Right lung (tissue), 2 donors: ENCODE measurements at regions not wholly inside any gene's neighbourhood (a gene's known extent, or its start where the extent isn't known, plus 50 kb on each side); places are given as distances from the start of the nearest gene placed in this dataset.

ENCODE experiments used
- DNase-seq, 2 donors: peaks; one replicate each; pipeline ENCODE4 v3.0.0-alpha.2; 2013

DNA sequence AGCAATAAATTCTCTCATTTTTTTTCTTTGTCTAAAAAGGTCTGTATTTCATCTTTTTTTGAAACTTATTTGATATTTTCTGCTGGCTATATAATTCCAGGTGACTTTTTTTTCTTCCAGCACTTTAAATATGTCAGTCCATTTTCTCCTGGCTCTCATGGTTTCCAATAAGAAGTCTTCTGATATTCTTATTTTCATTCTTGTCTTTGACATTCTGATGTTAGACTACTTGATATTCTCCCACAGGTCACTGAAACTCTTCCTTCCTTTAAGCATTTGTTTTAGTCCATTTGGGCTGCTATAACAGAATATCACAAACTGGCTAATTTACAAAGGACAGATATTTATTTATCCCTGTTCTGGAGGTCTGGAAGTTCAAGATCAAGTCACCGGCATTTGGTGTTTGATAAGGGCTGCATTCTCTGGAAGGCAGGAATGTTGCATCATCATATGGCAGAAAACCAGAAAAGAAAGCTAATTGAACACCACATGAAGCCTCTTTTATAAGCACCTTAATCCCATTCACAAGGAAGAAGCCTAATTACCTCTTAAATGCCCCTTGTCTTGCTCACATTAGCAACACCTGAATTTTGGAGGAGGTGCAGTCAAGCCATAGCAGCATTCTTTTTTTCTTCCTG, 242.1 kb upstream of the TNRC6C start:
- no peak for DNase-seq

DNA sequence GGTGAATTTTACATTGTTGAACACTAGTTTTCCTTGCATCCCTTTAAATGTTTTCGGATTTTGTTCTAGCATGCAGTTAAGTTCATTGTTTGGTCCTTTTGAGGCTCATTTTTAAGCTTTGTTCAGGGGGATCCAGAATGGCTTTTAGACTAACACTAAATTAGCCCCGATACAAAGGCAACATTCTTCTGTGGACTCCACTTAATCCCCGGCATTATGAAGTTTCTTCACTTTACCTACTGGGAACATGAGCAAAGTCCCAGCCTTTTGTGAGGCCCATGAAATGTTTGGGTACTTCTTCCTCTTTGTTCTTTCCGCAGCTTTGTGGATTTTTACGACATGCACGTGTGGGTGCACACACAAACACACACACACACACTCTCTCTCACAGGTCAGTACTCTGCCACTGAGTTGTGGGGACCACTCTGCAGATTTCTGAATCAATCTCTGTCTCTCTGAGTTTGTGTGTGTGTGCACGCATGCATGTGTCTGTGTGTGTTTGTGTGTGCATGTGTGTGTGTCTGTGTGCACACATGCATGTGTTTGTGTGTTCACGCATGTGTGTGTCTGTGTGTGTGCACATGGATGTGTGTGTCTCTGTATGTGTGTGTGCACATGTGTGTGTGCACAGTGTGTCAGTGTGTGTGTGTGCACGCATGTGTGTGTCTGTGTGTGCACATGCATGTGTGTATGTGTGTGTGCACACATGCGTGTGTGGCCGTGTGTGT, 240.4 kb upstream of the TNRC6C start:
- DNase-seq = no peak

DNA sequence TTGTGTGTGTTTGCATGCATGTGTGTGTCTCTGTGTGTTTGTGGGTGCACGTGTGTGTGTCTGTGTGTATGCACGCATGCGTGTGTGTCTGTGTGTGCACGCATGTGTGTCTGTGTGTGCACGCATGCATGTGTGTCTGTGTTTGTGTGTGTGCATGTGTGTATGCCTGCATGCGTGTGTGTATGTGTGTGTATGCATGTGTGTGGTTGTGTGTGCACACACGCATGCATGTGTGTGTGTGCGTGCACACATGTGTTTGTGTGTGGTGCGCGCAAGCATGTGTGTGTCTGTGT, 239.9 kb upstream of the TNRC6C start:
- DNase-seq = no peak

DNA sequence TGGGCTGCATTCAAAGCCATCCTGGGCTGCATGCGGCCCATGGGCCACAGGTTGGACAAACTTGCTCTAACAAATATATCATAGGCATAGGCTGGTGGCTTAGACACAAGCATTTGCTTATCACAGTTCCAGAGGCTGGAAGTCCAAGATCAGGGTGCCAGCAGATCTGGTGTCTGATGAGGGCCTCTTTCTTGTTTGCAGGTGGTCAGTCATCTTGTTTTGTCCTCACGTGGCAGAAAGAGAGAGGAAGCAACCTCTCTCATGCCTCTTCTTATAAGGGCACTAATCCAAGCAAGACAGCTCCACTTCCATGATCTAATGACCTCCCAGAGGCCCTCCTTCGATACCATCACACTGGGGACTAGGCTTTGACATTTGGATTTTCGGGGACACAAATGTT, 238.7 kb upstream of the TNRC6C start:
- no peak for DNase-seq

DNA sequence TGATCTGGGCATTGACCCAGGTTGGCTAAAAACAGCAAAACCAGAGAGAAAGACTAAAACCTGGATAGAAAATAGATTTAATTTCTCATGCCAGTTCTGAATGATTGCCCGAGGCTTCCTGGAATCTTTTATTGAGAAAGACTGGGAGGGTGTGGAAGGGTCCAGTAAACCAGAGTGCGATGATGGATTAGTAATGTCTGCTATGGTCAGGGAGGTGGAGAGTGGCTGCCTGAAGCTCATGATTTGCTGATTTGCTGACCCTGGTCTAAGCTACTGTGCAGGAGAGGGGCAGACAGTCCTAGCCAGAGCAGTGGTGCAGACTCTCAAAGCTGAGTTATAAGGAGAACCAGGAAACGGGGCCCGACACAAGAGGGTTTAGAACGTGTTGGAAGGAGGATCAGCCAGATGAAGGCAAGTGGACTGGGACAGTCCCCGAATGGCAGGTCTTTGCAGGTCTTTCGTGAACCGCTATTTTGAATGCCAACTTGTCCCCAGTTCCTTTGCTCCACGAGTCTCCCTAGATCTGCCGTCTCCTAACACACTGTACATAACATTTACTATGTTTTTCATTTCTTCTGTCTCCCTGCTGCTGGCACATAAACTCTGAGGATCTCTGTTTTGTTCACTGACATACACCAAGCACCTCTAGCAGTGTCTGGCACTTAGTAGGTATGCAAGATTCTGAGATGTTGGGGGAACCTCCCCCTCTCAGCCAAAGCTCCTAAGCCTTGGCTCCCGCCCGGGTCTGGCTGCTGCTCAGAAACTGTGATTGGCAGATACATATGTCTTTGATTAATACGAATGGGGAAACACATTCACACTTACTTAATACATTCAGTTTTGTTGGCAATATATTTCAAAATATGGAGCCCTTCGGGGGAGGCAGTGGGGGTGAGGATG, 237.3 kb upstream of the TNRC6C start:
- no peak for DNase-seq

DNA sequence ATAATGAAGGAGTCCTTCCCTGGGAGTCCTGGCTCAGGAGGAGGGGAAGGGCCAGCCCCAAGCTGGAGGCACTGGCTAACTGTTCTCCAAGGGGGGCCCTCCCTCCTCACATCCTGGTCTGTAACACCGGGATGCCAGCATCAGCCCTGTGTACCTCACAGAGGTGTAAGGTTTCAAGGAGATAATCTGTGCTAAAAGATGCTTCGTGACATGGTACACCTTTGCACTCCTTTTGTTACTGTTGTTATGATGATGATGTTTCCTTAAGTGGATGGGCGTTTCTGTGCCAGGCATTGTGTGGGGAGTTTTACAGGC, 236.7 kb upstream of the TNRC6C start:
- DNase-seq = no peak

DNA sequence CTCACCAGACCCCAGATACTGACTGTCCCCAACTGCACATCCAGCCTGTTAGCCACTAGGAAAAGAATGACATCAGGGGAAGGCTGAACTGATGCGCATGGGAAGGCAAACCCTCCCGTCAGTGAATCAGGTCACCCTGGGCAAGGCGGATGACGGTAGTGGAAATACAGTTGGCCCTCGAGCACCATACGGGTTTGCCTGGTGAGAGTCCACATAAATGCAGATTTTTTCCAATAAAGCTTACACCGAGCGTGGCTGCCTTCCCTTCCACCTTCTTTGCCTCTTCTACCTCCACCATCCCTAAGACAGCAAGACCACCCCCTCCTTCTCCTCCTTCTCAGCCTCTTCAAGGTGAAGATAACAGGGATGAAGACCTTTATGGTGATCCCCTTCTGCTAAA, 236.1 kb upstream of the TNRC6C start:
- DNase-seq = no peak

DNA sequence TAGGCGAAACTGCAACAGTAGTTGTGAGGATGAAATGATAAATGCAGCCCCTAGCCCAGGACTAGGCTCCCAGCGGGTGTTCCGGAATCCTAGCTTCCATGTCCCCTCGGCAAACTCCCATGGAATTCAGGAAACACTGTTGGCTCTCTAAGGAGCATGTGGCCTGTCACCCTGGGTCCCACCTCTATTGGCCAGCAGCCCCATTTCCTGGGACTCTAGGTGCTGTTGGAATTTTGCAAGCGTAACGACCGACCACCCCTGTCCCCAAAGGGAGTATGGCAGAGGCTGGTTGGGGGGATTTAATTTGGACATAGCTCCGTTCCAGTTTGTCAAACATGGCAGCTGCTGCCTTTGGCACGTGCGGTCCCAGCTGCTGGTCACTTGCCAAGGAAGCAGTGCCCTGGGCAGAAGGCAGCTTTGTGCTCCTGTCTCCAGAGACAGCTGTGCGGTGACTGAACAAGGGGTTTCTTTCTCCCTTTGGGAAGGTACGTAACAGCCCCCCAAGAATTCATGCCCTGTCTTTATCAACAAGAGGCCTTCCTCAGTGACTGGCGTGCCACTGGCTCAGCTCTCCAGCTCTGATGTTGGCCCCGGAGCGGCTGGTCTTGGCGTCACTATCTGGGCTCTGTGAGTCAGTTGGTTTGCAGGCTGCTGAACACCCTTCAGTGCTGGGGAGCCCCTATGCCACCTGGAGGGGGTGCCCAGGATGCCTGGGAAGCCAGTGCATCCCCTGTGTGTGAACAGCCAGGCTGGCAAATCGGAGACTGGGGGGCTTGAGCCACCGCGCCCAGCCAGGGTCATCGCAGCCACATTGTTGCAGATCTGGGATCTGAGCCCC, 235.2 kb upstream of the TNRC6C start:
- no peak for DNase-seq

DNA sequence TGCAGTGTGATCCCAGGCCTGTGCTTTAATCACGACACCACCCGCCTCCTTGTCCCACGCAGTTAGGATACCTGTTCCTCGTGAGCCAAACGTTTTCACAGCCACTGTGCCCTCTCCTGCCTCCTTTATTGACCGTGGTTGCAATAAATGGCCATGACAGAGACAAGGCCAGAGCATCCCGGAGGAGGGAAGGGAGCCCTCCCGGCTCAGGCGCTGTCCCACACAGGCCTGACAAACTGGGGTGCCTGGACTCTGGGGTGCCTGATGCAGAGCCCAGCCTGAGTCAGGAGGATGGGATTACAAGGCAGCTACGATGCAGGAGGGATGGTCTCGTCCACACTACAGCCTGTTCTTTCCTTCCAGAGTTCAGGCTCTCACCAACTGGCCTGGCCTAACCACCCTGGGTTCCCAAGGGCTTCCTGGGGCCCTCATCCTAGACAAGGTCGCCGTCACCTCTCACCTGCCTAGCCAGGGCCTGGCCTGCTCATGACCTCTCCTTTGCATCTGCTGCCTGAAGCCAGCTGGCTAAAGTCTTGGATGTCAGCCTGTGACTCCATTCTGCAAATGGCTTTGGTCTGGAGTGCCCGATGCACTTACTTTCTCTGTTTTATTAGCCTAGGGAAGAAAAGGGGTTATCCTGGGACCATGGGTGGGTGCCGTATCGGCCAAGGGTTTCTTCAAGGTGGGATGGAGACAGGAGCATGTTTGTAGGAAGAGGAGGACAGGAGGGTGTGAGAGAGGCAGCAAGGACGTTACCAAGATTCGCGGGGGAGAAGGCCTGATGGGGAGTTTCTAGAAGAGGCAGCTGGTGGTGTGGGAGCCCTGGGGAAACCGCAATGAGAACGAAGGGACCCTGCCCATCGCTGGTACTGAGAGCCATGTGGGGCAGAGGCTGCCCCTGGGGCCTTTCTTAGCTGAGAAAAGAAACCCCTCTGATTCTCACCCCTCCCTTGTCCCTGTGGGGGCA, 234.3 kb upstream of the TNRC6C start:
- no peak for DNase-seq

DNA sequence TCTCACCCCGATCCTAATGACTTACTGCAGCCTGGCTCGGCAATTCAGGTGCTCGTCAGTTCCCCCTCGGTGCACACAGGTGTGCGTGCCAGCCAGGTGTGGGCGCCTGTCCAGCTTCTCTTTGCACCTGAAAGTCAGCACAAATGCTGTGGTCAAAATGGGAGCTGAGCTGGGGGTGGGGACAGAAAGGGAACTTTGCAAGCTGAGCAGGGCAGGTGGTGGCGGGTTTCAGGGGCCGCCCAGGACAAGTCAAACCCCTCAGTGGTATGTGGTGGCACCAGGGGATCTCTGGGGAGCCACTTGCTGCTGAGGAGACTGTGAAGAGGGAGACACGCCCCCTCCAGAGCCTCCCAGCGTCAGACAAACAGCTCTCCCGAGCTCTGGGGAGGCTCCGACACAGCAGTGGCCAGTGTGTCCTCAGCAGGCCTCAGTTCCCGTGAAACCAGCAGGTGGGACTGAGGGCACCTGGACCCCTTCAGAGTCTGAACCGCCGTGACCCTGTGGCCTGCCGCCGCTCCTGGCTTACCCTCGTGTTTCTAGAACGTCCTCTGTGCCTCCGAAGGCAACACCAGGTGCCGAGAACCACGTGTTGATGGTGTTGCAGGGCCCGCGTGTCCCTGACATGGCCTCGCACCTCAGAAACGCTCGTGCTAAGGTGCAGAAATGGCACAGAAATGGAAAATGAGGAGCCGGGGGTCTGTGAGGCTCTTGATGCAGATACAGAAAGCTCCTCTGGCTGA, 233.5 kb upstream of the TNRC6C start:
- DNase-seq = peak in 1 of 2 donors; percentile 18

DNA sequence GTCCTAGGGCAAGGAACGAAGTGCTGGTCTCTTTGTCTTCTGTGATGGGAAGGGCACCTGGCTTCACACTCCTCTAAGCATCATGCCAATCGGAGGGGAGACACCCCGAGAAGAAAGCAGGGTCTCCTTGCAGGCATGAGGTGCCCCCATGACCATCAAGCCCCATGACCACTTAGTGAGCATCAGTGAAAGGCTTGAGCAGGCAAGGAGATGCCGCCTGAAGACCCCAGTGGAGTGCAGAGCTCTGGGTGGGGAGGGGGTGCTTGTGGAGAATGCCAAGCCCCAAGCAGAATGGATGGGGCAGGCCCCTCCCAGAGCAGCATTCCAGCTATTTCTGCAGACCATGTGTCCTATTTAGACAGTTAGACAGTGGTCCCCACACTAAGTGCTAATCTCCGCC, 232.7 kb upstream of the TNRC6C start:
- no peak for DNase-seq

DNA sequence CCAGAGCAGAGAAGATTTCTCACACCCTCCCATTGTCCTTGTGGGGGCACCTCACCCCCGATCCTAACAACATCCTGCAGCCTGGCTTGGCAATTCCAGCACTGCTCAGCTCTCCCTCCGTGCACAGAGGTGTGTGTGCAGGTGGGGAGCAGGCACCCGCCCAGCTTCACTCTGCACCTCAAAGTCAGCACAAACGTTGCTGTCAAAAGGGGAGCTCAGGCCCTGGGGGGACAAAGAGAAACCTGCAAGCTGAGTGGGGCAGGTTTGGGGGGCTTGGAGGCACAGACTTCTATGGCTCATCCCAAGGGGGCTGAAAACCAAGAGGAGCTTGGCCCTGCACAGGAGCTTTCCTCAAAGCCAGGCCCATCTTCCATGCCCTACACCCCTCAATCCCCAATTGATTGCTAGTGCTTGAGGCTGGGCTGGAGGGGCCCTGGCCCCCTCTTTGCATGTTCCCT, 231.9 kb upstream of the TNRC6C start:
- no peak for DNase-seq

DNA sequence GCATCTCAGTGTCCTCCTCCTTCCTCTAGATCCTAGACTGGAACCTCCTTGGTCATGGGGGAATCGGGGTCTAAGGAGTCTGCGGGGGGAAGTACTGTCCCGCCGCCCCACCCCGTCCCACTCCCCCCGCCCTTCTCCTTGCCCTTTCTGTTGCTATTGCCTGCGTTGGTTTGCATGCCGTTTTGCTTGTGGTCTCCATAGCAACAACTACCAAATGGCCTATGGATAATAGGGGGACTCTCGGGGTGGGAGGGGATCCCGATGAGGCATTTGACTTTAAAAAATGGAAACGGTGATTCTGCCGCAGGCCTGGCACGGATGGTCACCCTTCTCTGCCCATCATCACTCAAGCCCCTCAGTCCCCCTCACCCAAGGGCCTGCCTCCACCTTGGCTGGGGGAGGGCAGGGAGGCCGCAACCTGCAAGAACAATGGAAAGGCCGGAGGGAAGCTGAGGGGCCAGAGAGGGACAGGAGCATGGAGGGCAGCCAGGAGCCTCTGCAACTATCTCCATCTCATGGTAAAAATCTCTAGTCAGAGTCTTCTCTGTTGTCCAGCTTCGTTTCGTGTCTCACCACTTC, 231.4 kb upstream of the TNRC6C start:
- no peak for DNase-seq

DNA sequence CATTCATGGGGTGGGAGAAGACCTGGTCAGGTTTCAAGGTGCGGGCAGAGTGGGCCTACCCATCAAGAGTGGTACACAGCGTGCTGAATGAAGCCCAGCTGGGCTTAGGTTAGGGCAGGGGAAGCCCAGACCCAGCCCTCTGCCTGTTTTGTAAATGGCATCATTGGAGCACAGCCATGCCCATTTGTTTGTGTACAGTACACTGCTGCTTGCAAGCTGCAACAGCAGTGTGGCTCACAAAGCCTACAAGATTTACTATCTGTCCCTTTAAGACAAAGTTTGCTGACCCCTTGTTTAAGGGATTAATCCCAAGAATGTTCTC, 230.1 kb upstream of the TNRC6C start:
- no peak for DNase-seq

DNA sequence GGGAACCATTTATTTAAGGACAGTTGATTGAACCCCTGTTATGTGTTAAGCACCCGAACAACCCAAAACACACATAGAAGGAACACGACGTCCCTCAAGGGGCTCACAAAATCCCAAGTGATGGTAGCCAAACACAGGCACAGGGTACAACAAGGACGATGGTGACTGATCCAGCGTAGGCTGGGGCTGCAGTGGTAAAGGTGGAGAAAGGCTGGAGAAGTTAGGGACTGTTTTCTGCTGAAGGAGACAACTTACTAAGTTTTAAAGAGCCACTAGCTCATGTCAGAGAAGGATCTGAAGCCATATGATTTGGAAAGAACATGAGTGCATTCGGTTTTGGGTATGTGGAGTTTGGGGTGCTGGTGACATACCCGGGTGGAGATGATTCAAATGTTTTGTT, 229.6 kb upstream of the TNRC6C start:
- DNase-seq = no peak

DNA sequence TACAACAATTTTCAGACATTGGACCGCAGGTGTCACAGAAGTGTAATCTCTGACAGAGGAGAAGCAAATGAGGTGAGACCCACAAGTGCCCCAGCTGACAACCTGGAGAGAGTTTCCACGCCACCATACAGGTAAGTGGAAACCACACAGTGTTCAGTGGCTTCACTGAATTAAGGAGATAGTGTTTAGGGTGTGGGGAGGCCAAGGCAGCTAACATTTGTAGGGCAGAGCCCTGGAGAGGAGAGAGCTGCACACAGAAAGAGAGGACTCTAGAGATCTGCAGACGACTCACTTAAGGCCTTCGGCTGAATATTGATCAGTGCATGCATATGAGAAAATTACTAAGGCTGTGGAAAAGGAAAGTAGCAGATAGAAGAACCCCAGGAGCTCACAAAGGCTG, 228.9 kb upstream of the TNRC6C start:
- DNase-seq = no peak

DNA sequence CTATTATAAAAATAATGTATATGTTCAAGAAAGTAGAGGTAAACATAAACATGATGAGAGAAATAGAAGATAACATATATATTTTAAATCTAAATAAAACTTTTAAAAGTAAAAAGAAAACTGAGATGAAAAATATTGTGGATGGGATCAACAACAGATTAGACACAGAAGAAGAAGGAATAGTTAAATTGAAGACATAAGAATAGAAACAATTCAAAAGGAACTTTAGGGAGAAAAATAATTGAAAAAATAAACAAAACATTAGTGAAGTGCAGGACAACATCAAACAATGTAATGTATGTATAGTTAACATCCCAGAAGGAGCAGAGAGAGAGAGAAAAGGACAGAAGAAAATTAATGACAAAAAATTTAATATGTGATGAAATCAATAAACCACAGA, 228.1 kb upstream of the TNRC6C start:
- no peak for DNase-seq

DNA sequence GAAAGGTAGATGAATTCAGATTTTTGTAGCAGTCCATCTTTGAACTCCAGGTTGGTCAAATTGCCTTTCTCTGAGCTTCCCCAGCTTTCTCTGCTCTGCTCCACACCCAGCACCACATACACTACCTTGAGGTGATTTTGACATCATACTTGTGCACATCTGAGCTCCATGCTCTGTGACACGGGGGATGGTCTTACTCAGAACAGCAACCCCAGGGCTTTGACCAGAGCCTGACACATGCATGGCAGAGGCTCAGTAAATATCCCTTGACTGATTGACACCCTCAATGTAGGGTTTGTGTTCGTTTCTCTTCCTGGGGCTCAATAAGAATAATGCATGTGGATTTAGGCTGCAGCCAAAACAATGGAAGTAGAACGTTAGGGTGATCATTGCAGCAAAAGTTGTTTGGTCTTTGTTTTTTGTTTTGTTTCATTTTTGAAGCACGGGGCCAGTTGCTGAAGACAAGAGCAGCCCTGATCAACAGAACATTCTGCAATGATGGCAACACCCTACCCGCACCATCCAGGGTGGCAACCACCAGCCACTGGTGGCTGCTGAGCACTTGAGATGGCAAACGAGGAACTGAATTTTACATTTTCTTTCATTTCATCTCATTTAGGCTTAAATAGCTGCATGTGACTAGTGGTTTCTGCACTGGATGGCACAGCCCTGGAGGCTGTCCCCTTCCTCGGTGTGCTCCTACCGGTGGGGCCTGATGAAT, 224.8 kb upstream of the TNRC6C start:
- no peak for DNase-seq

DNA sequence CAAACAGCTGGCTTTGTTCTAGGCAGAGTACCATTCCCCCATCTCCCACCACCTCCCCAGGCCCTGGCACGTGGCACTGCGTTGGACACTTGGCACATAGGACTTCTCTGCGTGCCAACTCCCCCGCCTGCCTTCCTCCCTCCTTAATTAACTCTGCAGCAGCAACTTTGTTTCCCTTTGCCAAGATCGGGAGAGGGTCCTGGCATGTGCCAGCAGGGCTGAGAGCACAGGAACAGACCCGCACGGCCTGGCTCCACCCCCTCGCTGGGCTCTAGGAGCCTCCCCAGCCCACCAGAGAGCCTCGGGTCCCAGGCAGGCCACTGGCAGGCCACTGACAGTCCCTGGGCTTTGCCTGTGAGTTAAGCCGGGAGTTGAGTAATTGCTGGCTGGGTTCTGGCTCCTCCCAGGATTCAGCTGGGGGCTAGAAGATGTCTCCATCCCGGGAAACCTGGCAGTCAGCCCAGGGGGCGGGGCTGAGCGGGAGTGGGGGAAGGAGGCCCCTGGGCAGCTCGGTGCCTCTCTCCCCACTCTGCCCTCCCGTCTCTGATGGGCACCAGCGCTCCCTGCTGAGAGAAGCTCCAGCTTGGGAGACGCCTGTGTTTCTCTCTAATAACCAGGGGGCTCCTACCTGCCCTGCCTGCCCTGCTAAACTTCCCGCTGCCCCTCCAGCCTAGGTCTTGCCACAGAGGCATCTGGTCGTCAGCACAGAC, 224.0 kb upstream of the TNRC6C start:
- peak; percentile 89 for DNase-seq
